ENCODE measurements at regions not wholly inside any gene's neighbourhood (a gene's known extent, or its start where the extent isn't known, plus 50 kb on each side); places are given as distances from the start of the nearest gene placed in this dataset.

DNA sequence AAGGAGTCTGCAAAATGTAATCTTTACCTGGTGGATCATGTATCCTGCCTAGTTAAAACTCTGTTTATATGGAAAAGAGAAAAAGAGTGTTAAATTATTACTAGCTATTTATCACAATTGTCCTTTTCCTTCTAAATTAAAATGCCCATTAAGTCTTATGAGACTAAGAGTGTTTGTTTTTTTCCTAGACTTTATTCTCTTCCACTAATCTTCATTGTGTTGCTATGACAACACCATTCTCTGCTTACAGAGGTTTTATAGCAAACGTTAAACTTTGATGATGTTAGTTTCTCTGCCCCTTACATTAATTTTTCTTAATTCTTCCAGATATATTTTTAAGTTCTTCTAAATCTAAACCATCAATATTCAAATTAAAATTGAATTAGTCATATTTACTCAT is 420.8 kb downstream of the TBC1D32 start:
- TF ChIP-seq EZH2phosphoT487 (IDR thresholded peaks at IDR 0.05; ENCODE audit: insufficient read depth, low read depth) (no peak), EZH2 (IDR thresholded peaks at IDR 0.05; ENCODE audit: insufficient read depth, poor library complexity, severe bottlenecking) (no peak)
